ENCODE measurements at regions not wholly inside any gene's neighbourhood (a gene's known extent, or its start where the extent isn't known, plus 50 kb on each side); places are given as distances from the start of the nearest gene placed in this dataset.

GRCh38 chr14:51189600-51190376 lies 50.3 kb upstream of the TMX1 start:
- intact Hi-C loops (cut with micrococcal nuclease; ENCODE audit: unreplicated experiment): no loop called here
- BruUV-seq (replicated peaks): no TSS peak
- no peaks in the 10 kb centered on the region for H3K4me1 ChIP-seq (ENCODE audit: insufficient read depth, low read length, poor library complexity, severe bottlenecking)
- H3K4me2 ChIP-seq (ENCODE audit: low read length): no peak overlapping the region
- CTCF ChIA-PET (ENCODE audit: unreplicated experiment): no interaction called here
- no peak overlapping the region for H3K27ac ChIP-seq (ENCODE audit: low read depth, low read length, poor library complexity, severe bottlenecking)
- no peak overlapping the region for H2AFZ ChIP-seq (ENCODE audit: low read length)
- no peak overlapping the region for H3K4me3 ChIP-seq (ENCODE audit: low read depth, low read length, poor library complexity, severe bottlenecking)
- no peaks in the 10 kb centered on the region for H3K9me2 ChIP-seq (ENCODE audit: insufficient read depth, low read length)
- POLR2A ChIA-PET: no interaction called here
- DNase-seq (ENCODE audit: low spot score): no peak
- TF ChIP-seq CTCF (conservative IDR thresholded peaks at IDR 0.05; ENCODE audit: low read length) (no peak), EZH2phosphoT487 (IDR thresholded peaks at IDR 0.05; ENCODE audit: borderline replicate concordance, low read depth, low read length) (no peak)
- no peaks in the 10 kb centered on the region for H3K9me3 ChIP-seq (ENCODE audit: low read length)
- H3K36me3 ChIP-seq (ENCODE audit: insufficient read depth, low read length): no peaks in the 10 kb centered on the region
- H3K79me2 ChIP-seq (ENCODE audit: insufficient read depth, low read depth, low read length): no peaks in the 10 kb centered on the region
- no peaks in the 10 kb centered on the region for H4K20me1 ChIP-seq (ENCODE audit: insufficient read depth, low read length)

Measured in OCI-LY7 (cell line).